ENCODE measurements at regions not wholly inside any gene's neighbourhood (a gene's known extent, or its start where the extent isn't known, plus 50 kb on each side); places are given as distances from the start of the nearest gene placed in this dataset.

- intact Hi-C loops (cut with DNase I): no loop called here
- TF ChIP-seq, protein P1, sequence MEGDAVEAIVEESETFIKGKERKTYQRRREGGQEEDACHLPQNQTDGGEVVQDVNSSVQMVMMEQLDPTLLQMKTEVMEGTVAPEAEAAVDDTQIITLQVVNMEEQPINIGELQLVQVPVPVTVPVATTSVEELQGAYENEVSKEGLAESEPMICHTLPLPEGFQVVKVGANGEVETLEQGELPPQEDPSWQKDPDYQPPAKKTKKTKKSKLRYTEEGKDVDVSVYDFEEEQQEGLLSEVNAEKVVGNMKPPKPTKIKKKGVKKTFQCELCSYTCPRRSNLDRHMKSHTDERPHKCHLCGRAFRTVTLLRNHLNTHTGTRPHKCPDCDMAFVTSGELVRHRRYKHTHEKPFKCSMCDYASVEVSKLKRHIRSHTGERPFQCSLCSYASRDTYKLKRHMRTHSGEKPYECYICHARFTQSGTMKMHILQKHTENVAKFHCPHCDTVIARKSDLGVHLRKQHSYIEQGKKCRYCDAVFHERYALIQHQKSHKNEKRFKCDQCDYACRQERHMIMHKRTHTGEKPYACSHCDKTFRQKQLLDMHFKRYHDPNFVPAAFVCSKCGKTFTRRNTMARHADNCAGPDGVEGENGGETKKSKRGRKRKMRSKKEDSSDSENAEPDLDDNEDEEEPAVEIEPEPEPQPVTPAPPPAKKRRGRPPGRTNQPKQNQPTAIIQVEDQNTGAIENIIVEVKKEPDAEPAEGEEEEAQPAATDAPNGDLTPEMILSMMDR (IDR thresholded peaks at IDR 0.05): no peak
- no peak for DNase-seq
- 71 to 73% methylated on average over 3 of the region's 3 CpGs for WGBS, 2 donors
- ATAC-seq: no peak
- H3K4me3 ChIP-seq: no peak overlapping the region
- H3K4me1 ChIP-seq: no peaks in the 10 kb centered on the region
- no peak for FAIRE-seq
- H3K27ac ChIP-seq: no peak overlapping the region
- H3K36me3 ChIP-seq: no peaks in the 10 kb centered on the region
- H3K27me3 ChIP-seq: no peaks in the 10 kb centered on the region
- no peaks in the 10 kb centered on the region for H3K9me3 ChIP-seq
These were observed 434.2 kb downstream of the PCDH20 start for GRCh38 chr13:60981407-60981806.

GRCh38 chr13:60976367-60976766 lies 439.3 kb downstream of the PCDH20 start:
- H3K4me3 ChIP-seq: no peak overlapping the region
- H3K27ac ChIP-seq: no peak overlapping the region
- DNase-seq: no peak
- no peak for ATAC-seq
- TF ChIP-seq, protein P1 (IDR thresholded peaks at IDR 0.05): no peak
- FAIRE-seq: no peak
- H3K9me3 ChIP-seq: no peaks in the 10 kb centered on the region
- no peaks in the 10 kb centered on the region for H3K27me3 ChIP-seq
- no peaks in the 10 kb centered on the region for H3K36me3 ChIP-seq
- intact Hi-C loops (cut with DNase I): no loop called here
- H3K4me1 ChIP-seq: no peaks in the 10 kb centered on the region

- no peak for ATAC-seq
- Histone ChIP-seq H3K4me1 (peaks cover 0 to 8% (median 6%) of the 10 kb centered on the region in 3 donors), H3K9me3 (no peaks in the 10 kb centered on the region), H3K4me3 (no peak overlapping the region), H3K27me3 (no peaks in the 10 kb centered on the region), H3K36me3 (no peaks in the 10 kb centered on the region), H3K27ac (no peak overlapping the region)
- intact Hi-C loops (cut with DNase I): no loop called here
- no peak for DNase-seq
- no peak for FAIRE-seq
- 3 to 10% methylated on average over 1 of the region's 1 CpG for WGBS, 2 donors
- TF ChIP-seq, protein P1 (IDR thresholded peaks at IDR 0.05): no peak
These were observed 441.4 kb downstream of the PCDH20 start for GRCh38 chr13:60974296-60974695.

DNA sequence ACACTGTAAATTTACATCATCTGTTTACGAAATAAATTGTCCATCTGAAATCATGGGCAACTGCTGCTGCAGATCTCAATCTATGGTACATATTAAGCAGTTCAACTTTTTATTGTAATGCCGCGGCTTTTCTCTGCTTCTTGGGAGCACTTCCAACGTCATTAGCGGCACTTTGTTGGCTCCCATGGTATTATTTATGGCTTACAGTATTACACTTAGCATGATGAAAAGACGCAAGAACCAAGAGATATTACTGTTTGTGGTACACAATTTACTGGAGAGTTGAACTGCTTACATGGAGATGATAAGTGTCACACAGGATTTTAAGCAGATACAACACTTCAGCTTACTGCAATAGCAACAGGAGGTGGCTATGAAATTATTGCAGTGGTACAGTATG lies 442.1 kb downstream of the PCDH20 start:
- Histone ChIP-seq H3K4me1 (peaks cover 0 to 8% (median 7%) of the 10 kb centered on the region in 3 donors), H3K27me3 (no peaks in the 10 kb centered on the region), H3K36me3 (no peaks in the 10 kb centered on the region), H3K4me3 (no peak overlapping the region), H3K27ac (no peak overlapping the region), H3K9me3 (no peaks in the 10 kb centered on the region)
- ATAC-seq: no peak
- WGBS, 2 donors: 86 to 89% methylated on average over 6 of the region's 6 CpGs
- no peak for FAIRE-seq
- intact Hi-C loops (cut with DNase I): no loop called here
- DNase-seq: no peak
- TF ChIP-seq, protein P1 (IDR thresholded peaks at IDR 0.05): no peak

DNA sequence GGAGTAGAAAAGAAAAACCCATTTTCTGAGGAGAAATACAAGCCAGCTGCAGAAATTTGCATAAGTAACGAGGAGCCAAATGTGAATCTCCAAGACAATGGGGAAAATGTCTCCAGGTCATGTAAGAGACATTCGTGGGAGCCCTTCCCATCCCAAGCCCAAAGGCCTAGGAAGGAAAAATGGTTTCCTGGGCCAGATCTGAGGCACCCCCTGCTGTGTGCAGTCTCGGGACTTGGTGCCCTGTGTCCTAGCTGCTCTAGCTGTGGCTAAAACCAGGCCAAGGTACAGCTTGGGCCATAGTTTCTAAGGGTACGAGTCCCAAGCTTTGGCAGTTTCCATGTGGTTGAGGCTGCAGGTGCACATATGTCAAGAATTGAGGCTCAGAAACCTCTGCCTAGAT lies 444.9 kb downstream of the PCDH20 start:
- no peak overlapping the region for H3K4me3 ChIP-seq
- H3K27ac ChIP-seq: no peak overlapping the region
- H3K36me3 ChIP-seq: no peaks in the 10 kb centered on the region
- WGBS, 2 donors: 79 to 82% methylated on average over 4 of the region's 4 CpGs
- H3K27me3 ChIP-seq: no peaks in the 10 kb centered on the region
- H3K4me1 ChIP-seq: peaks cover 0 to 8% (median 7%) of the 10 kb centered on the region in 3 donors
- intact Hi-C loops (cut with DNase I): no loop called here
- H3K9me3 ChIP-seq: no peaks in the 10 kb centered on the region
- ATAC-seq (no peak), DNase-seq (no peak), FAIRE-seq (no peak)
- TF ChIP-seq, protein P1 (IDR thresholded peaks at IDR 0.05): no peak
